HG02623 (cell line): ENCODE measurements at regions not wholly inside any gene's neighbourhood (a gene's known extent, or its start where the extent isn't known, plus 50 kb on each side); places are given as distances from the start of the nearest gene placed in this dataset.
A peak's percentile ranks its signal among the peaks of the same experiment; 100 is the strongest.

ENCODE experiments used
- ATAC-seq: cut with Tn5 transposase; IDR thresholded peaks from one replicate; pipeline ENCODE4 v1.9.1; 2021; ENCODE audit warnings: moderate library complexity; ENCODE audit not compliant: unreplicated experiment

- no peak for ATAC-seq
Measured at GRCh38 chr7:41147606-41148485, 555.0 kb downstream of the INHBA start.

- no peak for ATAC-seq
Measured at GRCh38 chr7:41146429-41146828, 556.5 kb downstream of the INHBA start.

- no peak for ATAC-seq
Measured at GRCh38 chr7:41145656-41146055, 557.2 kb downstream of the INHBA start.

GRCh38 chr7:41142904-41143473, 559.9 kb downstream of the INHBA start:
- ATAC-seq, result no peak

- ATAC-seq, result no peak
Measured at GRCh38 chr7:41139789-41140188, 563.1 kb downstream of the INHBA start.

- no peak for ATAC-seq
Measured at GRCh38 chr7:41136551-41136950, 566.3 kb downstream of the INHBA start.

GRCh38 chr7:41135511-41135910, 567.4 kb downstream of the INHBA start:
- ATAC-seq, result no peak

GRCh38 chr7:41134300-41135255, 568.3 kb downstream of the INHBA start:
- peak; percentile 90 for ATAC-seq

GRCh38 chr7:41133690-41134299, 569.1 kb downstream of the INHBA start:
- ATAC-seq, result no peak

GRCh38 chr7:41131956-41132355, 570.9 kb downstream of the INHBA start:
- ATAC-seq, result no peak

GRCh38 chr7:41130561-41131236, 572.2 kb downstream of the INHBA start:
- ATAC-seq, result no peak

- no peak for ATAC-seq
Measured at GRCh38 chr7:41130086-41130485, 572.8 kb downstream of the INHBA start.

GRCh38 chr7:41125343-41125742, 577.5 kb downstream of the INHBA start:
- no peak for ATAC-seq

- no peak for ATAC-seq
Measured at GRCh38 chr7:41122256-41122987, 580.5 kb downstream of the INHBA start.

GRCh38 chr7:41121228-41121627, 581.7 kb downstream of the INHBA start:
- no peak for ATAC-seq

GRCh38 chr7:41118486-41118885, 584.4 kb downstream of the INHBA start:
- ATAC-seq, result no peak

- ATAC-seq, result no peak
Measured at GRCh38 chr7:41117431-41117830, 585.5 kb downstream of the INHBA start.

- no peak for ATAC-seq
Measured at GRCh38 chr7:41116817-41117216, 586.1 kb downstream of the INHBA start.

- ATAC-seq, result no peak
Measured at GRCh38 chr7:41116337-41116736, 586.6 kb downstream of the INHBA start.

GRCh38 chr7:41114691-41115090, 588.2 kb downstream of the INHBA start:
- ATAC-seq, result no peak
